Spleen (tissue), 7 donors: ENCODE measurements at regions not wholly inside any gene's neighbourhood (a gene's known extent, or its start where the extent isn't known, plus 50 kb on each side); places are given as distances from the start of the nearest gene placed in this dataset.

ENCODE experiments used
- POLR2A ChIP-seq, 3 donors: fragments of 450-650 bp; IDR thresholded peaks; one replicate each; pipeline ENCODE4 v1.5.1; 2017; ENCODE audit warnings: antibody characterized with exemption in 3 of 3, mild to moderate bottlenecking in 1 of 3
- POLR2AphosphoS5 ChIP-seq, 3 donors: sonication (generic); formaldehyde crosslinking; IDR thresholded peaks; one replicate each; pipeline ENCODE4 v1.5.1; 2017; ENCODE audit warnings: antibody characterized with exemption in 3 of 3
- TF ChIP-seq, protein P1 (sequence below), 11 experiments: fragments of 200-600 bp in 7 of 11; fragments of 450-650 bp in 4 of 11; sonication (generic) in 4 of 11; IDR thresholded peaks in 8 of 11; conservative IDR thresholded peaks in 3 of 11; 1 replicate in 7 of 11; 2 replicates in 4 of 11; pipeline versions ENCODE4 v1.4.0 to v1.8.0; 2016 to 2021; ENCODE audit warnings: antibody characterized with exemption in 11 of 11, inconsistent platforms in 4 of 11, mild to moderate bottlenecking in 1 of 11
- donor health status: DM: no; HTN: no; CAD: no; lungs with moderate emphysema.
- donor health status: DM: no; HTN: no; CAD: no.
- donor health status: DM: no; HTN: no; CAD: no.

DNA sequence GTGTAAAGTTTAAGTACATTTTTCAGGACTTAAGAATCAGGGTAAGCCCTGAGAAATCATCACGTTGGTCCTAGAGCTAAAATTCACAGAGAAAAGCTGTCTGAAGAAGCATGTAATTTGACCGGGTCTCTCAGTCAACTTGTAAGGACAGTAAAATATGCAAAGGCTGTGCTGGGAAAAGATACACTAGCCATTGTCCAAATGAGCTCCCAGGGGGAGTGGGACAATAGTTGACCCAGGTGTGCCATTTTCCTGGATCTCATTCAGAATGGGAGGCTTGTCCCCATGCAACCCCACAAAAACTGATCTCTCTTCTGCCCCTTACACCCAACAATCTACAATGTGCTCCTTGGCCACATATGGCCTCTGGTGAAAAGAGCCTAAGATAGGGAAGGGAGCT is 437.9 kb downstream of the KLF12 start:
- no peak for TF ChIP-seq POLR2A (IDR thresholded peaks at IDR 0.05)
- TF ChIP-seq, protein P1, sequence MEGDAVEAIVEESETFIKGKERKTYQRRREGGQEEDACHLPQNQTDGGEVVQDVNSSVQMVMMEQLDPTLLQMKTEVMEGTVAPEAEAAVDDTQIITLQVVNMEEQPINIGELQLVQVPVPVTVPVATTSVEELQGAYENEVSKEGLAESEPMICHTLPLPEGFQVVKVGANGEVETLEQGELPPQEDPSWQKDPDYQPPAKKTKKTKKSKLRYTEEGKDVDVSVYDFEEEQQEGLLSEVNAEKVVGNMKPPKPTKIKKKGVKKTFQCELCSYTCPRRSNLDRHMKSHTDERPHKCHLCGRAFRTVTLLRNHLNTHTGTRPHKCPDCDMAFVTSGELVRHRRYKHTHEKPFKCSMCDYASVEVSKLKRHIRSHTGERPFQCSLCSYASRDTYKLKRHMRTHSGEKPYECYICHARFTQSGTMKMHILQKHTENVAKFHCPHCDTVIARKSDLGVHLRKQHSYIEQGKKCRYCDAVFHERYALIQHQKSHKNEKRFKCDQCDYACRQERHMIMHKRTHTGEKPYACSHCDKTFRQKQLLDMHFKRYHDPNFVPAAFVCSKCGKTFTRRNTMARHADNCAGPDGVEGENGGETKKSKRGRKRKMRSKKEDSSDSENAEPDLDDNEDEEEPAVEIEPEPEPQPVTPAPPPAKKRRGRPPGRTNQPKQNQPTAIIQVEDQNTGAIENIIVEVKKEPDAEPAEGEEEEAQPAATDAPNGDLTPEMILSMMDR (IDR thresholded peaks at IDR 0.05 in 8 of 11, conservative IDR thresholded peaks at IDR 0.05 in 3 of 11): no peak
- no peak for TF ChIP-seq POLR2AphosphoS5 (IDR thresholded peaks at IDR 0.05)
